ENCODE measurements at regions not wholly inside any gene's neighbourhood (a gene's known extent, or its start where the extent isn't known, plus 50 kb on each side); places are given as distances from the start of the nearest gene placed in this dataset.
"Not testable (repeated sequence)": the region's sequence is repeated elsewhere in the genome, so short reads cannot be mapped to it uniquely, and the experiment has no call there.

DNA sequence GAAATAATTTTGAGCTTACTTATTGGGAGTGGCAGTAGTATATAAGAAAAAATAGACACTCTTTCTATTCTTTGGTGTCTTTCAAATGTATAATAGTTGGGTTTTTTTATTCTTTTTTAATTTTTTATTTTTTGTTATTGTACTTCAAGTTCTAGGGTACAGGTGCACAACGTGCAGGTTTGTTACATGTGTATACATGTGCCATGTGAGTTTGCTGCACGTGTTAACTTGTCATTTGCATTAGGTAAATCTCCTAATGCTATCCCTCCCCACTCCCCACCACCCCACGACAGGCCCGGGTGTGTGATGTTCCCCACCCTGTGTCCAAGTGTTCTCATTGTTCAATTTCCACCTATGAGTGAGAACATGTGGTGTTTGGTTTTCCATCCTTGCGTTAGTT, 1552.4 kb upstream of the B3GALT2 start:
- not testable (repeated sequence) for DNase-seq

DNA sequence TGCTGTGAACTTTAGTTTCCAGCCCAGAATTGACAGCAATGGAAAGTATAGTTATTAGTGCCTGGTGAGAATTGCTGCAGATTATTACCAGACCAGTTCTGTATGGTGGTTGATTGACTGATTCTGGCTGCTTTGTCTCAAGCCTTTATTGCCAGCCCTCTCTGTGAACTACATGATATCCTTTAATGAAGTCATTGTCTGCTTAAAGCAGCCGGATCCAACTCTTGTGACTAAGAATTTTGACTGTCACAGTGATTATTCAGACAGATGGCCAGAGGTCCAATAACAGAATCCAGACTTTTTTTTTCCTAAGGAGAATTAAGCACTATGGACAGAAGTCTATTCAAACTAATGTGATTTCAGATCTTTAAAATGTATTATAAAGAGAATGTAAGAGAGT, 1548.6 kb upstream of the B3GALT2 start:
- DNase-seq = no peak

- DNase-seq = no peak
These were observed 1544.6 kb upstream of the B3GALT2 start for GRCh38 chr1:194731025-194731424.

DNA sequence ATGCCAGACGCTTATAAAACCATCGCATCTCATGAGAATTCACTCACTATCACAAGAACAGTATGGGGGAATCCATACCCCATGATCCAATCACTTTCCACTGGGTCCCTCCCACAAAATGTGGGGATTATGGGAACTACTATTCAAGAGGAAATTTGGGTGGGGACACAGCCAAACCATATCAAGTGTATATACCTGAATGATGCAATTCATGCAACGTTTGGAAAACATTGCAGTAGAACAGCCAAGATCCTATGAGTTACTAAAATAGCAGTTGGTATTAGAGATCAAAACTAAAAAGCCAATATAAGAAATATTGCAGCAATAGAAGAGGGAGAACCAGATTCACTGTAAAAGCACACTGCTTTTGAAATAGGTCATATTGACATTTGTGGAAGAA, 1543.9 kb upstream of the B3GALT2 start:
- DNase-seq = no peak

GRCh38 chr1:194723067-194723466, 1536.7 kb upstream of the B3GALT2 start:
- DNase-seq = no peak

GRCh38 chr1:194717941-194718340, 1531.5 kb upstream of the B3GALT2 start:
- DNase-seq = no peak

DNA sequence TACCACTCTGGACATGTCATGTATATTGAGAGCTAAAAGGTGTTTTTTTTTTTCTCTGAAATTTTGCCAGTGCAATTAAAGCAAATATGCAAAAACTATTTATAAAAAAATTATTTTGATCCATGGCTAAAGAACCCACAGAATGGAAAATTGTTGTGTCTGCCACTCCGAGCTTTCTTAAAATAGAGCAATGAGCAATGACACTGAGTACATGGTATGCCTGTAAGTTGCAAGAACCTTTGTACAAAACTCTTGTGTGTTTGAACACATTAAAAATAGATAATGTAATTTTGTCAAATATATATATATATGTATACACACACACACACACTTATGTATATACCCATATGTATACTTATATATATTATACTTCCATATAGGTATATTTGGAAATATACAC, 1530.9 kb upstream of the B3GALT2 start:
- DNase-seq = no peak

DNA sequence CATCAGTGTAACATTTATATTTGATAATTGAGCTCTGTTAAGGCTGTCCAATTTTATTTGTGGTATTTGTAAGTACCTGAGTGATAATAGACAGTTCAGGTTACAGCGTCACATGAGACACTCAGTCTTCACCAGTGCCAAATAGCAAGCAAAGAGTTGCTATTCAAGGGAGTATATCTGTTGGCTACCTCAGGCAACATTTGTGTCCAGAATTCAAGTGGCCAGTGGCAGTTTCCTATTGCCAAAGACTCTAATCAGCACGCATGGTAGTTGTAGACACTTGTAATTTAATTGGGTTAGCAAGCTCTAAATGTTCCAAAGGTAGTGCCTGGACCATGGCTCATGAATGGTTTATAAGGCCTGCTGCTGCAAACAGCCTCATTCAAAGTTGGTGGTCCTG, 1524.3 kb upstream of the B3GALT2 start:
- DNase-seq = no peak

GRCh38 chr1:194709439-194709838, 1523.0 kb upstream of the B3GALT2 start:
- DNase-seq = no peak

GRCh38 chr1:194707074-194707473, 1520.7 kb upstream of the B3GALT2 start:
- DNase-seq = no peak

- DNase-seq = no peak
These were observed 1518.9 kb upstream of the B3GALT2 start for GRCh38 chr1:194705123-194705854.

DNA sequence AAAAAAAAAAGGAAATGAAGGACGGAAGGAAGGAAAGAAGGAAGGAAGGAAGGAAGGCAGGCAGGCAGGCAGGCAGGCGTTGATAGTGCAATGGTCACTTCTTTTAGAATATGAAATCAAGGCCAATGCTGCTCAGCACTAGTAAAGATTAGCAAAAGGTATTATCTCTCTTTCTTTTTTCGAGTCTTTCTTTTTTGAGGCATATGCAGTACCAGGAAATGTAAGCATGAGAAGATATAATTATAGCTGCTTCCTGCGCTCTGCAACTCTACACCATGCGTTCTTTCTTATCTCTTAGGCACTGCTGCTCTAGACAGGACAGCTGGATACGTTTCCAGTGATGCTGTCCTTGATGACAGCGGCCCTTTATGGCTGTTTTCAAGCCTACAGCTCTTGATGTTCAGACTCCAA, 1512.5 kb upstream of the B3GALT2 start:
- no peak for DNase-seq

GRCh38 chr1:194693244-194693643, 1506.8 kb upstream of the B3GALT2 start:
- DNase-seq = no peak

DNA sequence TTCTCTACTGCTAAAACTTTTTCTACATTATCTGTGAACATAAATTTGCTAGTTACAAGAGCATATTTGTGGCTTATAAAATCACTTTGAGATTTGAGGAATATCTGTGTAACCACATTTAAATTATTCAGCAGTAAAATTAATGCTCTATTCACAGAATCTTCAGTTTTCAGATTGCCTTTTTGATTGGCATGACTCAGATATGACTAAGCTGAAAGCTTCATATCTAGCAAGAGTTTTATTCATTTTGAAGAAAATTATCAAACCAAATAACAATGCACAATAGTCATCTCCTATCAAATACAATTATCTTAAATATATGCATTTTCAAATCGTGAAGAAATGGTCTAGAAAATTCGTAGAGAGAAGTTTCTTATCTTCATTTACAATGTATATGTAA, 1498.2 kb upstream of the B3GALT2 start:
- DNase-seq = no peak

DNA sequence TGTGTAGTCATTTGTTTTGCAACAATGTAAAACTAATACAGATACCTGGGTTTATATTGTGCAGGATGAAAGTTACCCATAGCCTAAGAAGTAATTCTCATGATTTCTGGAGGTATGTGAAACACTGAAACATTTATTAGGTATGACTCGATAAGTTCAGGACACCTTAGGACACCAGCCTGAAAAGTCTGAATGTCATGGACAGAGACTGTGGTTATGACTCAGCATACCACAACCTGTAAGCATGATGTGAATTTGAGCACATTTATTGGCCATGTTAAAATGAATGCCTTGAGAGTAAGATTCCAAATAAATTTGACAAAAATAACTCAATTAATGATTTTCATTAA, 1471.7 kb upstream of the B3GALT2 start:
- no peak for DNase-seq

GRCh38 chr1:194654956-194655355, 1468.5 kb upstream of the B3GALT2 start:
- no peak for DNase-seq

- DNase-seq = no peak
These were observed 1467.0 kb upstream of the B3GALT2 start for GRCh38 chr1:194653385-194653784.

- no peak for DNase-seq
These were observed 1460.7 kb upstream of the B3GALT2 start for GRCh38 chr1:194647118-194647517.

DNA sequence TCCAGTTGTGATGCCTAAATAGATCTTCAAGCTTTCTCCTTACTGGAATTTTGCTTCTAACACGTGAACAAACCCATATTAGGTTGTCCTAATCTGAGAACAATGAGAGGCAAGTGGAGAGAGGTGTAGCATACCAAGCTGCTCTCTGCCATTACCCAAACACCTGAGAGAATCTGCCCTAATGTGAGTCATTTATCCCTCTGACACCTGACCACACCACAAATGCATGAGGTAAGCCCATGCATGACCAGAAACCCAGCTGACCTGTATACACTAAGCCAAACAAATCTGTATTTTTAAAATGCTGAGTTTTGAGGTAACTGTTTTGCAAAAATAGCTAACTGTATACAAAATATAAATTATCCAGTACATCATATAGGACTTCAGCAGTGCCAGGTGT, 1458.1 kb upstream of the B3GALT2 start:
- no peak for DNase-seq

DNA sequence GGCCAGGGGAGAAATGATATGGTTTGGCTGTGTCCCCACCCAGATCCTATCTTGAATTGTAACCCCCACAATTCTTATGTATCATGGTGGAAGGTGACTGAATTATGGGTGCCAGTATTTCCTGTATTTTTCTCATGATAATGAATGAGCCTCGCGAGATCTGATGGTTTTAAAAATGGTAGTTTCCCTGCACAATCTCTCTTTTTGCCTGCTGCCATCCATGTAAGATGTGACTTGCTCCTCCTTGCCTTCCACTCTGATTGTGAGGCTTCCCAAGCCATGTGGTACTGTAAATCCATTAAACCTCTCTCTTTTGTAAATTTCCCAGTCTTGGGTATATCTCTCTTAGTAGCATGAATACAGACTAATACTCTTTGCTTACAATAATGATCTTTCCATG, 1453.9 kb upstream of the B3GALT2 start:
- no peak for DNase-seq

DNA sequence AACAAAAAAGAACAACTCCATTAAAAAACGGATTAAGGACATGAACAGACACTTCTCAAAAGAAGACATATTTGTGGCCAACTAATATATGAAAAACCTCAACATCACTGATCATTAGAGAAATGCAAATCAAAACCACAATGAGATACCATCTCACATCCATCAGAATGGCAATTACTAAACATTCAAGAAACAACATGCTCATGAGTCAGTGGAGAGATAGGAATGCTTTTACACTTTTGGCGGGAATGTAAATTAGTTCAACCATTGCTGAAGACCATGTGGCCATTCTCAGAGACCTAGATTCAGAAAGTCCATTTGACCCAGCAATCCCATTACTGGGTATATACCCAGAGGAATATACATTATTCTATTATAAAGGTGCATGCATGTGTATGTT, 1442.6 kb upstream of the B3GALT2 start:
- DNase-seq = no peak

DNA sequence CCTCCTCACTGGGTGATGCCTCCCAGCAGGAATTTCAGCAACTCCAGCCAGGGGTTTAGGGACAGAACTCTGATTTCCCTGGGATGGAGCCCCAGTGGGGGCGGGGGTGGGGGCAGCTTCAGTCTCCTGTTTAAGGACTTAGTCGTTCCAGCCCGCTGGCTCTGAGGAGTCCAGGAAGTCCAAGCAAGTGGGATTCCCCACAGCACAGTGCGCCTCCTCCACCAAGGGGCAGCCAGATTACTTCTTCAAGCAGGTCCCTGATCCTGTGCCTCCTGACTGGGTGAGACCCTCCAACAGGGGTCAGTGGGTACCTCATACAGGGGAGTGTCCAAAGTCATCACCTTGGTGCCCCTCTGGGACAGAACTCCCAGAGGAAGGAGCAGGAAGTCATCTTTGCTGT, 1438.4 kb upstream of the B3GALT2 start:
- DNase-seq = no peak

- no peak for DNase-seq
These were observed 1431.7 kb upstream of the B3GALT2 start for GRCh38 chr1:194618101-194618500.

GRCh38 chr1:194617272-194617671, 1430.9 kb upstream of the B3GALT2 start:
- not testable (repeated sequence) for DNase-seq

GRCh38 chr1:194616835-194617234, 1430.4 kb upstream of the B3GALT2 start:
- DNase-seq = no peak

DNA sequence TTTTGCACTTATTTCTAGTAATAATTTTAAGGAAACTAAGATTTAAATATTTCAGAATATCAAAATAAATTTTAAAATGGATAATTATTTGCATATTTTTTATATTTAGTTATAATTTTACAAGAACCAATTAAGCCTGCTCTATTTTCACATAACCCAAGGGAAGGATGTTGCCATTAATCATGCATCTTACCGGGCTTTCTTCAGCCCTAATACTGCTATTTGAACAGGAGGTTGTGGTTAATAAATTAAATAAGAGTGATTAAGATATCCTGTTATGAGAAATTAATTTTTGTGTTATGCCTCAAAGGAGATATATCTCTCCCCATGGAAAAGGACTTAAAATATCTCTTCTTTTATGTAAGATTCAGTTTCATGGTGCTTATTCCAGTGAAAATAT, 1415.8 kb upstream of the B3GALT2 start:
- no peak for DNase-seq

All from AML-193 (cell line).